ENCODE measurements at regions not wholly inside any gene's neighbourhood (a gene's known extent, or its start where the extent isn't known, plus 50 kb on each side); places are given as distances from the start of the nearest gene placed in this dataset.
"Not testable (repeated sequence)": the region's sequence is repeated elsewhere in the genome, so short reads cannot be mapped to it uniquely, and the experiment has no call there.

DNA sequence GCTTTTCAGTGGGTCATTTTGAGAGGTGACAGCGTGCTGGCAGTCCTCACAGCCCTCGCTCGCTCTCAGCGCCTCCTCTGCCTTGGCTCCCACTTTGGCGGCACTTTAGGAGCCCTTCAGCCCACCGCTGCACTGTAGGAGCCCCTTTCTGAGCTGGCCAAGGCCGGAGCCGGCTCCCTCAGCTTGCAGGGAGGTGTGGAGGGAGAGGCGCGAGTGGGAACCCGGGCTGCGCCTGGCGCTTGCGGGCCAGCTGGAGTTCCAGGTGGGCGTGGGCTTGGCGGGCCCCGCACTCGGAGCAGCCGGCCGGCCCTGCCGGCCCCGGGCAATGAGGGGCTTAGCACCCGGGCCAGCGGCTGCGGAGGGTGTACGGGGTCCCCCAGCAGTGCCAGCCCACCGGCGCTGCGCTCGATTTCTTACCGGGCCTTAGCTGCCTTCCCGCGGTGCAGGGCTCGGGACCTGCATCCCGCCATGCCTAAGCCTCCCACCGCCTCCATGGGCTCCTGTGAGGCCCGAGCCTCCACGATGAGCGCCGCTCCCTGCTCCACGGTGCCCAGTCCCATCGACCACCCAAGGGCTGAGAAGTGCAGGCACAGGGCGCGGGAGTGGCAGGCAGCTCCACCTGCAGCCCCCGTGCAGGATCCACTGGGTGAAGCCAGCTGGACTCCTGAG lies 289.1 kb upstream of the UBE2E3 start:
- TF ChIP-seq, protein P1, sequence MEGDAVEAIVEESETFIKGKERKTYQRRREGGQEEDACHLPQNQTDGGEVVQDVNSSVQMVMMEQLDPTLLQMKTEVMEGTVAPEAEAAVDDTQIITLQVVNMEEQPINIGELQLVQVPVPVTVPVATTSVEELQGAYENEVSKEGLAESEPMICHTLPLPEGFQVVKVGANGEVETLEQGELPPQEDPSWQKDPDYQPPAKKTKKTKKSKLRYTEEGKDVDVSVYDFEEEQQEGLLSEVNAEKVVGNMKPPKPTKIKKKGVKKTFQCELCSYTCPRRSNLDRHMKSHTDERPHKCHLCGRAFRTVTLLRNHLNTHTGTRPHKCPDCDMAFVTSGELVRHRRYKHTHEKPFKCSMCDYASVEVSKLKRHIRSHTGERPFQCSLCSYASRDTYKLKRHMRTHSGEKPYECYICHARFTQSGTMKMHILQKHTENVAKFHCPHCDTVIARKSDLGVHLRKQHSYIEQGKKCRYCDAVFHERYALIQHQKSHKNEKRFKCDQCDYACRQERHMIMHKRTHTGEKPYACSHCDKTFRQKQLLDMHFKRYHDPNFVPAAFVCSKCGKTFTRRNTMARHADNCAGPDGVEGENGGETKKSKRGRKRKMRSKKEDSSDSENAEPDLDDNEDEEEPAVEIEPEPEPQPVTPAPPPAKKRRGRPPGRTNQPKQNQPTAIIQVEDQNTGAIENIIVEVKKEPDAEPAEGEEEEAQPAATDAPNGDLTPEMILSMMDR (IDR thresholded peaks at IDR 0.05): not testable (repeated sequence)
- TF ChIP-seq POLR2A (IDR thresholded peaks at IDR 0.05): not testable (repeated sequence)
